ENCODE measurements at regions not wholly inside any gene's neighbourhood (a gene's known extent, or its start where the extent isn't known, plus 50 kb on each side); places are given as distances from the start of the nearest gene placed in this dataset.

DNA sequence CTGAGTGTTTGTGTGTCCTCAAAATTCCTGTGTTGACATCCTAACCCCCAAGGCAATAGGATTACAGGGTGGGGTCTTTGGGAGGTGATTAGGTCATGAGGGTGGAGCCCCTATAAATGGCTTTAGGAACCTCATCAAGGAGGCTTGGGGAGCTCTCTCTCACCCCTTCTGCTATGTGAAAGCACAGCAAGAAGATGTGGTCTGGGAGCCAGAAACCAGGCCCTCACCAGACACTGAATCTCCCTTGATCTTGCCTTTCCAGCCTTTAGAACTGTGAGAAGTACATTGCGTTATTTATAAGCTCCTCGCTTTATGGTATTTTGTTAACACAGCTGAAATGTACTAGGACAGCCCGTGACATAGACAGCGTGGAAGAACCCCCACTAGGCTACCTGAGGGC, 712.0 kb upstream of the SGCG start:
- H3K9me3 ChIP-seq (ENCODE audit: control insufficient read depth, insufficient read depth, low read depth, low read length): no peaks in the 10 kb centered on the region
- no peak overlapping the region for H3K4me3 ChIP-seq (ENCODE audit: low read depth, low read length)
- no peak for TF ChIP-seq ZNF549 (tag by site-specific recombination; IDR thresholded peaks at IDR 0.05)
- no peaks in the 10 kb centered on the region for H3K4me1 ChIP-seq (ENCODE audit: control insufficient read depth, insufficient read depth, low read length)
- no peaks in the 10 kb centered on the region for H3K36me3 ChIP-seq (ENCODE audit: control insufficient read depth in 2 of 2, insufficient read depth in 1 of 2, low read length in 2 of 2)
- ChIA-PET CTCF (no interaction called here), POLR2A (no interaction called here)
- H3K27ac ChIP-seq (ENCODE audit: extremely low read depth, low read depth, low read length): no peak overlapping the region

DNA sequence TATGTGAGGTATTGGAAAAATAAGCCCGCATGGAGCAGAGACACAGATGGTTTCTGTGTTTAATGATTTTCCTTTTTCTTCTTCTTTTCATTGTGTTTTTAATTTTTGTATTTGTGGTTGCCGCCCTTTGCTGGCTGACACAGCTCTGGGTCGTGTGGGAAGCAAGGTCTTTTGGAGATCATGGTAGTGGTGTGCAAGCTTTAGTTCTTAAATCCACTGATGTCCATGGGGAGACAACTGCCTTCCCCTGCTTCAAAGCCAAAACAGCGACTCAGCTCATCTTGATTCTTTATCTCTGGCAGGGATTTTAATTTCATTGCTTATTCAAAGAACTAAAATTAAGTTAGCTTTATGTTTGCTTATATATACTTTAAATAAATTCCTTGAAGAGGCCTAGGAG, 711.3 kb upstream of the SGCG start:
- POLR2A ChIA-PET: no interaction called here
- H3K27ac ChIP-seq (ENCODE audit: extremely low read depth, low read depth, low read length): no peak overlapping the region
- TF ChIP-seq, protein P1, sequence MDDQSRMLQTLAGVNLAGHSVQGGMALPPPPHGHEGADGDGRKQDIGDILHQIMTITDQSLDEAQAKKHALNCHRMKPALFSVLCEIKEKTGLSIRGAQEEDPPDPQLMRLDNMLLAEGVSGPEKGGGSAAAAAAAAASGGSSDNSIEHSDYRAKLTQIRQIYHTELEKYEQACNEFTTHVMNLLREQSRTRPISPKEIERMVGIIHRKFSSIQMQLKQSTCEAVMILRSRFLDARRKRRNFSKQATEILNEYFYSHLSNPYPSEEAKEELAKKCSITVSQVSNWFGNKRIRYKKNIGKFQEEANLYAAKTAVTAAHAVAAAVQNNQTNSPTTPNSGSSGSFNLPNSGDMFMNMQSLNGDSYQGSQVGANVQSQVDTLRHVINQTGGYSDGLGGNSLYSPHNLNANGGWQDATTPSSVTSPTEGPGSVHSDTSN (CRISPR knock-in tag; IDR thresholded peaks at IDR 0.05): no peak
- TF ChIP-seq SP2 (tag by site-specific recombination; IDR thresholded peaks at IDR 0.05): no peak
- TF ChIP-seq ZNF266 (tag by site-specific recombination; IDR thresholded peaks at IDR 0.05; ENCODE audit: low read depth): no peak
- TF ChIP-seq, protein P2, sequence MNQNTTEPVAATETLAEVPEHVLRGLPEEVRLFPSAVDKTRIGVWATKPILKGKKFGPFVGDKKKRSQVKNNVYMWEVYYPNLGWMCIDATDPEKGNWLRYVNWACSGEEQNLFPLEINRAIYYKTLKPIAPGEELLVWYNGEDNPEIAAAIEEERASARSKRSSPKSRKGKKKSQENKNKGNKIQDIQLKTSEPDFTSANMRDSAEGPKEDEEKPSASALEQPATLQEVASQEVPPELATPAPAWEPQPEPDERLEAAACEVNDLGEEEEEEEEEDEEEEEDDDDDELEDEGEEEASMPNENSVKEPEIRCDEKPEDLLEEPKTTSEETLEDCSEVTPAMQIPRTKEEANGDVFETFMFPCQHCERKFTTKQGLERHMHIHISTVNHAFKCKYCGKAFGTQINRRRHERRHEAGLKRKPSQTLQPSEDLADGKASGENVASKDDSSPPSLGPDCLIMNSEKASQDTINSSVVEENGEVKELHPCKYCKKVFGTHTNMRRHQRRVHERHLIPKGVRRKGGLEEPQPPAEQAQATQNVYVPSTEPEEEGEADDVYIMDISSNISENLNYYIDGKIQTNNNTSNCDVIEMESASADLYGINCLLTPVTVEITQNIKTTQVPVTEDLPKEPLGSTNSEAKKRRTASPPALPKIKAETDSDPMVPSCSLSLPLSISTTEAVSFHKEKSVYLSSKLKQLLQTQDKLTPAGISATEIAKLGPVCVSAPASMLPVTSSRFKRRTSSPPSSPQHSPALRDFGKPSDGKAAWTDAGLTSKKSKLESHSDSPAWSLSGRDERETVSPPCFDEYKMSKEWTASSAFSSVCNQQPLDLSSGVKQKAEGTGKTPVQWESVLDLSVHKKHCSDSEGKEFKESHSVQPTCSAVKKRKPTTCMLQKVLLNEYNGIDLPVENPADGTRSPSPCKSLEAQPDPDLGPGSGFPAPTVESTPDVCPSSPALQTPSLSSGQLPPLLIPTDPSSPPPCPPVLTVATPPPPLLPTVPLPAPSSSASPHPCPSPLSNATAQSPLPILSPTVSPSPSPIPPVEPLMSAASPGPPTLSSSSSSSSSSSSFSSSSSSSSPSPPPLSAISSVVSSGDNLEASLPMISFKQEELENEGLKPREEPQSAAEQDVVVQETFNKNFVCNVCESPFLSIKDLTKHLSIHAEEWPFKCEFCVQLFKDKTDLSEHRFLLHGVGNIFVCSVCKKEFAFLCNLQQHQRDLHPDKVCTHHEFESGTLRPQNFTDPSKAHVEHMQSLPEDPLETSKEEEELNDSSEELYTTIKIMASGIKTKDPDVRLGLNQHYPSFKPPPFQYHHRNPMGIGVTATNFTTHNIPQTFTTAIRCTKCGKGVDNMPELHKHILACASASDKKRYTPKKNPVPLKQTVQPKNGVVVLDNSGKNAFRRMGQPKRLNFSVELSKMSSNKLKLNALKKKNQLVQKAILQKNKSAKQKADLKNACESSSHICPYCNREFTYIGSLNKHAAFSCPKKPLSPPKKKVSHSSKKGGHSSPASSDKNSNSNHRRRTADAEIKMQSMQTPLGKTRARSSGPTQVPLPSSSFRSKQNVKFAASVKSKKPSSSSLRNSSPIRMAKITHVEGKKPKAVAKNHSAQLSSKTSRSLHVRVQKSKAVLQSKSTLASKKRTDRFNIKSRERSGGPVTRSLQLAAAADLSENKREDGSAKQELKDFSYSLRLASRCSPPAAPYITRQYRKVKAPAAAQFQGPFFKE (tag by site-specific recombination; IDR thresholded peaks at IDR 0.05; ENCODE audit: borderline replicate concordance): no peak
- no peak for TF ChIP-seq ZNF394 (tag by site-specific recombination; IDR thresholded peaks at IDR 0.05; ENCODE audit: borderline replicate concordance)
- no peak for TF ChIP-seq ZNF24 (tag by site-specific recombination; IDR thresholded peaks at IDR 0.05)
- TF ChIP-seq, protein P3, sequence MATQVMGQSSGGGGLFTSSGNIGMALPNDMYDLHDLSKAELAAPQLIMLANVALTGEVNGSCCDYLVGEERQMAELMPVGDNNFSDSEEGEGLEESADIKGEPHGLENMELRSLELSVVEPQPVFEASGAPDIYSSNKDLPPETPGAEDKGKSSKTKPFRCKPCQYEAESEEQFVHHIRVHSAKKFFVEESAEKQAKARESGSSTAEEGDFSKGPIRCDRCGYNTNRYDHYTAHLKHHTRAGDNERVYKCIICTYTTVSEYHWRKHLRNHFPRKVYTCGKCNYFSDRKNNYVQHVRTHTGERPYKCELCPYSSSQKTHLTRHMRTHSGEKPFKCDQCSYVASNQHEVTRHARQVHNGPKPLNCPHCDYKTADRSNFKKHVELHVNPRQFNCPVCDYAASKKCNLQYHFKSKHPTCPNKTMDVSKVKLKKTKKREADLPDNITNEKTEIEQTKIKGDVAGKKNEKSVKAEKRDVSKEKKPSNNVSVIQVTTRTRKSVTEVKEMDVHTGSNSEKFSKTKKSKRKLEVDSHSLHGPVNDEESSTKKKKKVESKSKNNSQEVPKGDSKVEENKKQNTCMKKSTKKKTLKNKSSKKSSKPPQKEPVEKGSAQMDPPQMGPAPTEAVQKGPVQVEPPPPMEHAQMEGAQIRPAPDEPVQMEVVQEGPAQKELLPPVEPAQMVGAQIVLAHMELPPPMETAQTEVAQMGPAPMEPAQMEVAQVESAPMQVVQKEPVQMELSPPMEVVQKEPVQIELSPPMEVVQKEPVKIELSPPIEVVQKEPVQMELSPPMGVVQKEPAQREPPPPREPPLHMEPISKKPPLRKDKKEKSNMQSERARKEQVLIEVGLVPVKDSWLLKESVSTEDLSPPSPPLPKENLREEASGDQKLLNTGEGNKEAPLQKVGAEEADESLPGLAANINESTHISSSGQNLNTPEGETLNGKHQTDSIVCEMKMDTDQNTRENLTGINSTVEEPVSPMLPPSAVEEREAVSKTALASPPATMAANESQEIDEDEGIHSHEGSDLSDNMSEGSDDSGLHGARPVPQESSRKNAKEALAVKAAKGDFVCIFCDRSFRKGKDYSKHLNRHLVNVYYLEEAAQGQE (tag by site-specific recombination; IDR thresholded peaks at IDR 0.05): no peak
- TF ChIP-seq, protein P4, sequence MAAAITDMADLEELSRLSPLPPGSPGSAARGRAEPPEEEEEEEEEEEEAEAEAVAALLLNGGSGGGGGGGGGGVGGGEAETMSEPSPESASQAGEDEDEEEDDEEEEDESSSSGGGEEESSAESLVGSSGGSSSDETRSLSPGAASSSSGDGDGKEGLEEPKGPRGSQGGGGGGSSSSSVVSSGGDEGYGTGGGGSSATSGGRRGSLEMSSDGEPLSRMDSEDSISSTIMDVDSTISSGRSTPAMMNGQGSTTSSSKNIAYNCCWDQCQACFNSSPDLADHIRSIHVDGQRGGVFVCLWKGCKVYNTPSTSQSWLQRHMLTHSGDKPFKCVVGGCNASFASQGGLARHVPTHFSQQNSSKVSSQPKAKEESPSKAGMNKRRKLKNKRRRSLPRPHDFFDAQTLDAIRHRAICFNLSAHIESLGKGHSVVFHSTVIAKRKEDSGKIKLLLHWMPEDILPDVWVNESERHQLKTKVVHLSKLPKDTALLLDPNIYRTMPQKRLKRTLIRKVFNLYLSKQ (tag by site-specific recombination; IDR thresholded peaks at IDR 0.05; ENCODE audit: borderline replicate concordance): no peak
- no peak for TF ChIP-seq ZFP41 (tag by site-specific recombination; IDR thresholded peaks at IDR 0.05; ENCODE audit: borderline replicate concordance)
- TF ChIP-seq ZBTB1 (tag by site-specific recombination; IDR thresholded peaks at IDR 0.05): no peak
- no peak for TF ChIP-seq ZNF544 (tag by site-specific recombination; IDR thresholded peaks at IDR 0.05)
- TF ChIP-seq, protein P5, sequence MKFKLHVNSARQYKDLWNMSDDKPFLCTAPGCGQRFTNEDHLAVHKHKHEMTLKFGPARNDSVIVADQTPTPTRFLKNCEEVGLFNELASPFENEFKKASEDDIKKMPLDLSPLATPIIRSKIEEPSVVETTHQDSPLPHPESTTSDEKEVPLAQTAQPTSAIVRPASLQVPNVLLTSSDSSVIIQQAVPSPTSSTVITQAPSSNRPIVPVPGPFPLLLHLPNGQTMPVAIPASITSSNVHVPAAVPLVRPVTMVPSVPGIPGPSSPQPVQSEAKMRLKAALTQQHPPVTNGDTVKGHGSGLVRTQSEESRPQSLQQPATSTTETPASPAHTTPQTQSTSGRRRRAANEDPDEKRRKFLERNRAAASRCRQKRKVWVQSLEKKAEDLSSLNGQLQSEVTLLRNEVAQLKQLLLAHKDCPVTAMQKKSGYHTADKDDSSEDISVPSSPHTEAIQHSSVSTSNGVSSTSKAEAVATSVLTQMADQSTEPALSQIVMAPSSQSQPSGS (tag by site-specific recombination; IDR thresholded peaks at IDR 0.05; ENCODE audit: low read depth): no peak
- no peak for TF ChIP-seq ZBTB21 (tag by site-specific recombination; IDR thresholded peaks at IDR 0.05)
- TF ChIP-seq, protein P6, sequence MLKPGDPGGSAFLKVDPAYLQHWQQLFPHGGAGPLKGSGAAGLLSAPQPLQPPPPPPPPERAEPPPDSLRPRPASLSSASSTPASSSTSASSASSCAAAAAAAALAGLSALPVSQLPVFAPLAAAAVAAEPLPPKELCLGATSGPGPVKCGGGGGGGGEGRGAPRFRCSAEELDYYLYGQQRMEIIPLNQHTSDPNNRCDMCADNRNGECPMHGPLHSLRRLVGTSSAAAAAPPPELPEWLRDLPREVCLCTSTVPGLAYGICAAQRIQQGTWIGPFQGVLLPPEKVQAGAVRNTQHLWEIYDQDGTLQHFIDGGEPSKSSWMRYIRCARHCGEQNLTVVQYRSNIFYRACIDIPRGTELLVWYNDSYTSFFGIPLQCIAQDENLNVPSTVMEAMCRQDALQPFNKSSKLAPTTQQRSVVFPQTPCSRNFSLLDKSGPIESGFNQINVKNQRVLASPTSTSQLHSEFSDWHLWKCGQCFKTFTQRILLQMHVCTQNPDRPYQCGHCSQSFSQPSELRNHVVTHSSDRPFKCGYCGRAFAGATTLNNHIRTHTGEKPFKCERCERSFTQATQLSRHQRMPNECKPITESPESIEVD (tag by site-specific recombination; IDR thresholded peaks at IDR 0.05): no peak
- TF ChIP-seq, protein P7, sequence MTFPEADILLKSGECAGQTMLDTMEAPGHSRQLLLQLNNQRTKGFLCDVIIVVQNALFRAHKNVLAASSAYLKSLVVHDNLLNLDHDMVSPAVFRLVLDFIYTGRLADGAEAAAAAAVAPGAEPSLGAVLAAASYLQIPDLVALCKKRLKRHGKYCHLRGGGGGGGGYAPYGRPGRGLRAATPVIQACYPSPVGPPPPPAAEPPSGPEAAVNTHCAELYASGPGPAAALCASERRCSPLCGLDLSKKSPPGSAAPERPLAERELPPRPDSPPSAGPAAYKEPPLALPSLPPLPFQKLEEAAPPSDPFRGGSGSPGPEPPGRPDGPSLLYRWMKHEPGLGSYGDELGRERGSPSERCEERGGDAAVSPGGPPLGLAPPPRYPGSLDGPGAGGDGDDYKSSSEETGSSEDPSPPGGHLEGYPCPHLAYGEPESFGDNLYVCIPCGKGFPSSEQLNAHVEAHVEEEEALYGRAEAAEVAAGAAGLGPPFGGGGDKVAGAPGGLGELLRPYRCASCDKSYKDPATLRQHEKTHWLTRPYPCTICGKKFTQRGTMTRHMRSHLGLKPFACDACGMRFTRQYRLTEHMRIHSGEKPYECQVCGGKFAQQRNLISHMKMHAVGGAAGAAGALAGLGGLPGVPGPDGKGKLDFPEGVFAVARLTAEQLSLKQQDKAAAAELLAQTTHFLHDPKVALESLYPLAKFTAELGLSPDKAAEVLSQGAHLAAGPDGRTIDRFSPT (tag by site-specific recombination; IDR thresholded peaks at IDR 0.05): no peak
- no peak for TF ChIP-seq SCRT2 (tag by site-specific recombination; IDR thresholded peaks at IDR 0.05)

More for the DNA sequence above, 711.3 kb upstream of the SGCG start:
- CTCF ChIA-PET: no interaction called here
- H3K4me3 ChIP-seq (ENCODE audit: low read depth, low read length): no peak overlapping the region
- no peaks in the 10 kb centered on the region for H3K36me3 ChIP-seq (ENCODE audit: control insufficient read depth in 2 of 2, insufficient read depth in 1 of 2, low read length in 2 of 2)
- H3K9me3 ChIP-seq (ENCODE audit: control insufficient read depth, insufficient read depth, low read depth, low read length): no peaks in the 10 kb centered on the region
- no peaks in the 10 kb centered on the region for H3K4me1 ChIP-seq (ENCODE audit: control insufficient read depth, insufficient read depth, low read length)
